ENCODE measurements at regions not wholly inside any gene's neighbourhood (a gene's known extent, or its start where the extent isn't known, plus 50 kb on each side); places are given as distances from the start of the nearest gene placed in this dataset.

DNA sequence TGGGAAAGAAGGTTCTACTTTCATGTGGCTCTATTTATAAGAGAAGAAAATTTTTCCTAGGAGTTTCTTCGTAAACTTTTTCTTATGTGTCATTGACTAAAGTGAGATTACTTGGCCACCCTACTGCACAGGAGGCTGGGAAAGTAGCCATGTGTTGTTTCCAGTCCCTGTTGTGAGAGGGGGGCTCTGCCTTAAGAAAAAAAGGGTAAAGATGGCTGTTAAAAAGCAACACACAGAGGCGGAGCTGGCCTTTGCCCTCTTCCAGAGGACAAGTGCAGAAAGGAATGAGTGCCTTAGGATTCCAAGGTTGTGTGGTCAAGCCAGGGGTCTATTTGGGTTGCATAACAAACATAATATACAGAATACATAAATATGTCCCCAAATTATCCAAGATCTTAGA lies 230.0 kb upstream of the CXCR4 start:
- Histone ChIP-seq H3K27me3 (ENCODE audit: control insufficient read depth, insufficient read depth, low read length) (no peaks in the 10 kb centered on the region), H3K4me1 (ENCODE audit: control insufficient read depth, insufficient read depth, low read length) (no peaks in the 10 kb centered on the region), H3K27ac (ENCODE audit: low read length) (no peak overlapping the region), H3K4me3 (ENCODE audit: low read length) (no peak overlapping the region), H3K9me3 (ENCODE audit: control insufficient read depth, insufficient read depth, low read length) (no peaks in the 10 kb centered on the region), H3K36me3 (ENCODE audit: control insufficient read depth, insufficient read depth, low read length) (no peaks in the 10 kb centered on the region)
- ATAC-seq (no peak), DNase-seq (no peak)
- 94% methylated on average over 1 of the region's 2 CpGs for WGBS (ENCODE audit: insufficient coverage)
- no peaks in the 10 kb centered on the region for H3K27me3 Mint-ChIP-seq (ENCODE audit: low read depth in 2 of 2)
- TF ChIP-seq, protein P1, sequence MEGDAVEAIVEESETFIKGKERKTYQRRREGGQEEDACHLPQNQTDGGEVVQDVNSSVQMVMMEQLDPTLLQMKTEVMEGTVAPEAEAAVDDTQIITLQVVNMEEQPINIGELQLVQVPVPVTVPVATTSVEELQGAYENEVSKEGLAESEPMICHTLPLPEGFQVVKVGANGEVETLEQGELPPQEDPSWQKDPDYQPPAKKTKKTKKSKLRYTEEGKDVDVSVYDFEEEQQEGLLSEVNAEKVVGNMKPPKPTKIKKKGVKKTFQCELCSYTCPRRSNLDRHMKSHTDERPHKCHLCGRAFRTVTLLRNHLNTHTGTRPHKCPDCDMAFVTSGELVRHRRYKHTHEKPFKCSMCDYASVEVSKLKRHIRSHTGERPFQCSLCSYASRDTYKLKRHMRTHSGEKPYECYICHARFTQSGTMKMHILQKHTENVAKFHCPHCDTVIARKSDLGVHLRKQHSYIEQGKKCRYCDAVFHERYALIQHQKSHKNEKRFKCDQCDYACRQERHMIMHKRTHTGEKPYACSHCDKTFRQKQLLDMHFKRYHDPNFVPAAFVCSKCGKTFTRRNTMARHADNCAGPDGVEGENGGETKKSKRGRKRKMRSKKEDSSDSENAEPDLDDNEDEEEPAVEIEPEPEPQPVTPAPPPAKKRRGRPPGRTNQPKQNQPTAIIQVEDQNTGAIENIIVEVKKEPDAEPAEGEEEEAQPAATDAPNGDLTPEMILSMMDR (IDR thresholded peaks at IDR 0.05), result no peak
- H3K27ac Mint-ChIP-seq, result no peak overlapping the region
- intact Hi-C loops (cut with micrococcal nuclease), result no loop called here
- H3K36me3 Mint-ChIP-seq, result no peaks in the 10 kb centered on the region
- H3K4me1 Mint-ChIP-seq, result no peaks in the 10 kb centered on the region
- H3K4me3 Mint-ChIP-seq, result no peak overlapping the region
- peaks cover 0 to 2% of the 10 kb centered on the region in 2 donors for H3K9me3 Mint-ChIP-seq

DNA sequence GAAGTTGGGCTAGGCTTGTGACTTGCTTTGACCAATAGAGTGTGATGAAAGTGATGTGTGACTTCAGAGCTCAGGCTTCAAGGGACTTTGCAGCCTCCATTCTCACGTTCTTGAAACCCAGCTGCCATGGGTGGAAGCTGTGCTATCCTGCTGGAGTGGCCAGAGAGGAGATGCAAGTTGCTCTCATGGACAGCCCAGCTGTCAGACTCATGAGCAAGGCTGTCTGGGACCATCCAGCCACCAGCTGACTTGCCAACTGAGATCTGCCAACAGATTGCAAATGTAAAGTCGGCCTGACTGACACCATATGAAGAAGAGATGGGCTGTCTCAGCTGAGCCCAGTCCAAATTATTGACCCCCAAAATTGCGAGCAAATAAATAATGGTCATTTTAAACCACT lies 226.4 kb upstream of the CXCR4 start:
- no peak overlapping the region for H3K4me3 ChIP-seq (ENCODE audit: low read length)
- Mint-ChIP-seq H3K36me3 (no peaks in the 10 kb centered on the region), H3K27ac (no peak overlapping the region), H3K9me3 (no peaks in the 10 kb centered on the region), H3K4me1 (no peaks in the 10 kb centered on the region), H3K4me3 (no peak overlapping the region), H3K27me3 (ENCODE audit: low read depth in 2 of 2) (no peaks in the 10 kb centered on the region)
- ATAC-seq (no peak), DNase-seq (no peak)
- WGBS (ENCODE audit: insufficient coverage), result 94% methylated on average over 2 of the region's 3 CpGs
- H3K36me3 ChIP-seq (ENCODE audit: control insufficient read depth, insufficient read depth, low read length), result no peaks in the 10 kb centered on the region
- no peaks in the 10 kb centered on the region for H3K9me3 ChIP-seq (ENCODE audit: control insufficient read depth, insufficient read depth, low read length)
- H3K27me3 ChIP-seq (ENCODE audit: control insufficient read depth, insufficient read depth, low read length), result no peaks in the 10 kb centered on the region
- no peaks in the 10 kb centered on the region for H3K4me1 ChIP-seq (ENCODE audit: control insufficient read depth, insufficient read depth, low read length)
- intact Hi-C loops (cut with micrococcal nuclease), result no loop called here
- TF ChIP-seq, protein P1 (IDR thresholded peaks at IDR 0.05), result no peak
- H3K27ac ChIP-seq (ENCODE audit: low read length), result no peak overlapping the region

DNA sequence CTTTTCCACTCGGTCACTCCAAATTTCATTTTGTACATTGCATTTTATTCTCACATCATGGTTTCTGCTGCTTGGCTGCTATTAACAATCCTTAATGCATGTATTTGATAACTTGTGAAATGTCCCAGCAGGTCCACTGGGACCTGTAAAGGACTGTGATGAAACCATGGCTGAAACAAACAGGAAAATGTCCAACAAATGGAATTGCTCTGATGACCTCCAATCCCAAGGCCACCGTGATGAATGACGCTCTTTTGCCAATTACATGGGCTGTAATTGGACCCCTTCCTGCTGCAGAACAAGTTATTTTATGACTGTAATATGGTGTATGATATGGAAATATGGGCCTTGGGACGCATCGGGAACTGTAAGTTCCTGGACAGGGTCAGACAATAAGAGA lies 224.2 kb upstream of the CXCR4 start:
- no peaks in the 10 kb centered on the region for H3K36me3 Mint-ChIP-seq
- no peak overlapping the region for H3K27ac Mint-ChIP-seq
- H3K9me3 Mint-ChIP-seq, result no peaks in the 10 kb centered on the region
- Histone ChIP-seq H3K9me3 (ENCODE audit: control insufficient read depth, insufficient read depth, low read length) (no peaks in the 10 kb centered on the region), H3K4me1 (ENCODE audit: control insufficient read depth, insufficient read depth, low read length) (no peaks in the 10 kb centered on the region), H3K4me3 (ENCODE audit: low read length) (no peak overlapping the region), H3K27me3 (ENCODE audit: control insufficient read depth, insufficient read depth, low read length) (no peaks in the 10 kb centered on the region), H3K27ac (ENCODE audit: low read length) (no peak overlapping the region), H3K36me3 (ENCODE audit: control insufficient read depth, insufficient read depth, low read length) (no peaks in the 10 kb centered on the region)
- no peaks in the 10 kb centered on the region for H3K27me3 Mint-ChIP-seq (ENCODE audit: low read depth in 2 of 2)
- intact Hi-C loops (cut with micrococcal nuclease), result no loop called here
- no peak for ATAC-seq
- no peak overlapping the region for H3K4me3 Mint-ChIP-seq
- 97% methylated on average over 5 of the region's 5 CpGs for WGBS (ENCODE audit: insufficient coverage)
- no peaks in the 10 kb centered on the region for H3K4me1 Mint-ChIP-seq
- TF ChIP-seq, protein P1 (IDR thresholded peaks at IDR 0.05), result no peak
- no peak for DNase-seq

DNA sequence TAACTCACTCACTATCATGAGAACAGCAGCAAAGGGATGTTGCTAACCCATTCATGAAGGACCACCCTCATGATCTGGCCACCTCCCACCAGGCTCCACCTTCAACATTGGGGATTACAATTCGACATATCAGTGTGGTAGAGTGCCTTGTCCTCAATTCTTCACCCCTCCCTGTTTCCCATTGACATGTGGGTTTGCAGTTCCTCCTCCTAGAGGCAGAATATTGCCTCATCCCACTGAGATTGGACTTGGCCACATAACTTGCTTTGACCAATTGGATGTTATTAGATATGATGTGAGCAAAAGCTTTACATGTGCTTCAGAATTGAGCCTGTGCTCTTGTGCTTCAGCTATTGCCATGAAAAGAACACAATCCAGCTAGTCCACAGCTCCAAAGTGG lies 217.0 kb upstream of the CXCR4 start:
- DNase-seq (no peak), ATAC-seq (no peak)
- H3K36me3 Mint-ChIP-seq, result no peaks in the 10 kb centered on the region
- no peaks in the 10 kb centered on the region for H3K27me3 ChIP-seq (ENCODE audit: control insufficient read depth, insufficient read depth, low read length)
- no peaks in the 10 kb centered on the region for H3K9me3 Mint-ChIP-seq
- H3K27me3 Mint-ChIP-seq (ENCODE audit: low read depth in 2 of 2), result no peaks in the 10 kb centered on the region
- no peaks in the 10 kb centered on the region for H3K4me1 ChIP-seq (ENCODE audit: control insufficient read depth, insufficient read depth, low read length)
- H3K4me3 ChIP-seq (ENCODE audit: low read length), result no peak overlapping the region
- H3K27ac Mint-ChIP-seq, result no peak overlapping the region
- no peaks in the 10 kb centered on the region for H3K9me3 ChIP-seq (ENCODE audit: control insufficient read depth, insufficient read depth, low read length)
- H3K27ac ChIP-seq (ENCODE audit: low read length), result no peak overlapping the region
- H3K36me3 ChIP-seq (ENCODE audit: control insufficient read depth, insufficient read depth, low read length), result no peaks in the 10 kb centered on the region
- TF ChIP-seq, protein P1 (IDR thresholded peaks at IDR 0.05), result no peak
- no peak overlapping the region for H3K4me3 Mint-ChIP-seq
- intact Hi-C loops (cut with micrococcal nuclease), result no loop called here
- whole genome bisulfite sequencing (ENCODE audit: insufficient coverage), result 80% methylated on average over 1 of the region's 1 CpG
- peaks cover 0 to 7% of the 10 kb centered on the region in 2 donors for H3K4me1 Mint-ChIP-seq
